Middle frontal gyrus (tissue), 1 donor: ENCODE measurements at regions not wholly inside any gene's neighbourhood (a gene's known extent, or its start where the extent isn't known, plus 50 kb on each side); places are given as distances from the start of the nearest gene placed in this dataset.
A peak's percentile ranks its signal among the peaks of the same experiment; 100 is the strongest.

Source experiments
- DNase-seq: peaks from one replicate; pipeline ENCODE4 v3.0.0-alpha.2; 2015; ENCODE audit warnings: low spot score; ENCODE audit errors: extremely low spot score

DNA sequence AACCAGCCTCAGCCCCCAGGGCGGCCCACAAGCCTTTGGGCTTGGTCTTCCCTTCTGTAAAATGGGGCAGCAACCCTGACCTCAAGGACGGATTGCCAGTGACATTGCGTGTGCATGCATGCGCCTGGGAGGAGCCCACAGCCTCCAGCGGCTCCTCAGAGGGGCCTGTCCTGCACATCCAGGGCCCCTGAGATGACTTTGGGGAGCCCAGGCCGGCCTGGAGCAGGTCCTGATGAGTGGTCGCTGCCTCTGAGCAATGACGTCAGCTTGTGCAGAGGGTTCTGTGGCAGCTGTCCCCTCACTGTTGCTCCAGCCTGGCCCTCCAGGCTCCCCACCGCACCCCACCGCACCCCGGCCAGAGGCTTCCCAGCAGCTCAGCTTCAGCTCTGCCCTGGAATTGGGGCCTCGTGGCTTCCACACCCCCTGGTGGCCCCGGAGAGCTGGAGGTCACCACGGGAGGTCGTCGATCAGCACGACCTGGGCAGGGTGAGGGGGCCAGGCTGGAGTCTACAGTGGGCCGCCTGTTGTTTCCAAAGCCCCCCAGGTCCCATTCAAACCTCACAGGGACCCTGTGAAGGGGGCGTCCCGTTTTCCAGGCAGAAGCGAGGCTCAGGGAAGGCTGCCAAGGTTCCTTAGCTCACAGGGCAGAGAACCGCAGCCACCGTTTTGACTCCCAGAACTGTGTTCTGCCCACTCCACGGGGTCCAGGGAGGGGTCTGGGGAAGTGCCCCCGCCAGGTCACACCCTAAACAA, 341.8 kb downstream of the SEC14L1 start:
- no peak for DNase-seq

DNA sequence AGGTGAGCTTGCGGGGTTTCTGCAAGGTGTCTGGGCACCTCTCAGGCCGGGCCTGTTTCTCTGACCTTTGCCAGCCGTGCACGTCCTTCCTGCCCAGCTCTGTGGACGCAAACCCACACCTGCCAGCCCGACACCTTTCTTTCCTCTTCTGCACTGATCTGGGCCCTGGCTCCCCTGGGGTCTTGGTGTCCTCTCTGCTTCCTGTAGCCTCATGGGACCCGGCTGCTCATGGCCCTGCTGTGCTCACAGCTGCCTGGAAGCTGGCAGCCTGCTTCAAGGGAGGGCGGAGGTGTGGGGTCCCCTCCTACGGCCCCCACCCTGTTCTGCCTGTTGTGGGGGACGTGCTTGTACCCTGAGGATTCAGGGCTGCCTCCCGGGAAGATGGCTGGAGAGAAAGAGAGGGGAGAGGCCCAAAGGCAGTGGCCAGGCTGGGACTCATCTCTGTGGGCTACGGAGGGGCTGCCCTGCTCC, 342.4 kb downstream of the SEC14L1 start:
- no peak for DNase-seq

DNA sequence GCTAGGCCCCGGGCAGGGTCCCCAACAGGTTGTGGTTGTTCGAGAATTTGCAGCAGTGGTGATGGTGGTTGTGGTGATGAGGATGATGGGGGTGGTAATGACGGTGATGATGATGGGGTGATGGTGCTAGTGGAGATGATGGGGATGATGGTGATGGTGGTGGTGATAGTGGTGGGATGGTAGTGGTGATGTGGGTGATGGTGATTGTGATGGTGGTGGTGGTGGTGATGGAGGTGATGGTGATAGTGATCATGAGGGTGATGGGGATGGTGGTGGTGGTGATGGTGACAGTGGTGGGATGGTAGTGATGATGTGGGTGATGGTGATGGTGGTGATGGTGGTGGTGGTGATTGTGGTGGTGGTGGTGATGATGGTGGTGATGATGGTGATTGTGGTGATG, 343.3 kb downstream of the SEC14L1 start:
- no peak for DNase-seq

DNA sequence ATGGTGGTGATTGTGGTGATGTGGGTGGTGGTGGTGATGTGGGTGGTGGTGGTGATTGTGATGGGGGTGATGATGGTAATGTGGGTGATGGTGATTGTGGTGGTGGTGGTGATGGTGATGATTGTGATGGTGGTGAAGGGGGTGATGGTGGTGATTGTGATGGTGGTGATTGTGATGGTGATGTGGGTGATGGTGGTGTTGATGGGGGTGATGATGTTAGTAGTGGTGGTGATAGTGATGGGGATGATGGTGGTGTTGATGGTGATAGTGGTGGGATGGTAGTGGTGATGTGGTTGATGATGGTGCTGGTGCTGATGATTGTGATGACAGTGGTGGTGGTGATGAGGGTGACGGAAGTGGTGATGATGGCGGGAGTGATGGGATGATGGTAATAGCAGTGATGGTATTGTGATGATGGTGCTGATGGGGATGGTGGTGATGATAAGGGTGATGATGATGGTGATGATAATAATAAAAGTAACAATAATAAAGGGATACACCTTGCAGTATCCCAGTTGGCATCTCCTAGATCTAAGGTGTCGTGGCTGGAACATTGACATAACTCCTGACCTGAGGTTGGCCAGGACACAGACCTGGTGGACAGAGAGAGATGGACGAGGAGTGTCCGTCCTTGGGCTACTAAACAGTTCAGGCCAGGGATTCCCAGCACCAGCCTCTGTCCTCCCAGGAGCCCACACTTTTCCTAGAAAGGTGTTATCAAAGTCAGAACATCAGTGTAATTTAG, 344.5 kb downstream of the SEC14L1 start:
- no peak for DNase-seq

DNA sequence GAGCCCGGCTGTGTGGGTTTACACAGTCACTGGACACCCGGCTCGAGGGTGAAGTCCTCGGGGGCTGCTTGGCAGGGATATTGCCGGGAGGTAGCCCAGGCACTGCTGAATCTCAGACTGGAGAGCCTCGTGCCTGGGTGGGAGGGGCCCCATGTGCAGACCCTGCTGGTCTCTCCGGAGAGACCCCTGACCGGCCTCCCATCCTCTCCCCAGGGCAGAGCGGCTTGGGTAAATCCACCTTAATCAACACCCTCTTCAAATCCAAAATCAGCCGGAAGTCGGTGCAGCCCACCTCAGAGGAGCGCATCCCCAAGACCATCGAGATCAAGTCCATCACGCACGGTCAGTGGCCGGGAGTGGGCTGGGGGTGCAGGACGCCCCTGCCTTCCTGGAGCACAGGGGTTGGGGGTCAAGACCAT, 346.5 kb downstream of the SEC14L1 start:
- no peak for DNase-seq

DNA sequence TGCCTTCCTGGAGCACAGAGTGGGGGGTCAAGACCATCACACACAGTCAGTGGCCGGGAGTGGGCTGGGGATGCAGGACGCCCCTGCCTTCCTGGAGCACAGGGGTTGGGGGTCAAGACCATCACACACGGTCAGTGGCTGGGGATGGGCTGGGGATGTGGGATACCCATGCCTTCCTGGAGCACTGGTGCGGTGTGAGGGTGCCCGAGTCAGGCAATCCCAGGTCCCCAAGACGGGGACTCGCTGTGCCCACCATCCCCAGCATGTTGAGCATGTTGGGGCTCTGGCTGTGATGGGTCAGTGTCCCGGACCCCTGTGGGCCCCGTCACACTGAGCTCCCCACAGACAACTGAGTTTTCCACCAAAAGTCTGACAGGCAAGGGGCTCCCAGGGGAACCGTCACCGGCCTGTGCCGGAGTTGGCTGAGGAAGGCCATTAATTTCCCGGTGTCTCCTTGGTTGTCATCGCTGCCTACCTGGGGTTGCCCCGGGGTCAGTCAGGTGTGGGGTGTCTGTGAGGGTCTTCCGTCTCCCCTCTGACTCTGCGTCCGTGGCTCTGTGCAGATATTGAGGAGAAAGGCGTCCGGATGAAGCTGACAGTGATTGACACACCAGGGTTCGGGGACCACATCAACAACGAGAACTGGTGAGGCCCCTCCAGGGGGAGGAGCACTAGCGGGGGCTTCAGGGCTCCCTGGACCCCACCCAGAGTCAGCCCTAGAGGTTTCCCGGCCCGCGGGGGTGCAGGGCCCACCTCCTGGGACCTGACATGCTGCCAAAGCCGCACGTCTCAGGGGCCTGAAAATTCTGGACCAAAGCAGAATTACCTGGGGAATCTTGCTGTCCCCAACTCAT, 347.1 kb downstream of the SEC14L1 start:
- no peak for DNase-seq

DNA sequence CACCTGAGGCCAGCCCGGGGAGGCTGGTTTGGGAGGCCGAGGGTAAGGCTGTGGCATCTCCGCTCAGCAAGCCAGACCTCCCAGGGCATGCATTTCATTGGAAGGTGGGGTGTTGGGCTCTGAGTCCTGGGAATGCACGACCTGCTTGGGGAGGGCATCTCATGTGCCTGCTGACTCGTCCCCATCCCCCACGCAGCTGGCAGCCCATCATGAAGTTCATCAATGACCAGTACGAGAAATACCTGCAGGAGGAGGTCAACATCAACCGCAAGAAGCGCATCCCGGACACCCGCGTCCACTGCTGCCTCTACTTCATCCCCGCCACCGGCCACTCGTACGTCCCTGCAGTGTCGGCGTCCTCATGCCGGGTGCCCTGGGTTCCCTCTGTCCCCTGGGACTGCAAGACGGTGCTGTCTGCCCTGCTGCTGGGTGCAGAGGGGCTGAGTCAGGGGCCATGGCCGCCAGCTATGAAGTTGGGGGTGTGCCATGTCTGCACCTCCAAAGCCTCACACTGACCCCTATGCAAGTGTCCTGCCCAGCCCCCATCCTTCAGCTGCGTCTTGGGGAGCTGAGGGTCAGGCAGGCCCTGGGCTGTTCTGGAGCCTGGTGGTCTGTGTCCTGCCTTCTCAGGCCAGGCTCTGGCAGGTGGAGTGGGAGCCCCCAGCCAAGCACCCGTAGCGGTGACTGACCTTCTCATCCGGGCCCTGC, 347.9 kb downstream of the SEC14L1 start:
- no peak for DNase-seq

DNA sequence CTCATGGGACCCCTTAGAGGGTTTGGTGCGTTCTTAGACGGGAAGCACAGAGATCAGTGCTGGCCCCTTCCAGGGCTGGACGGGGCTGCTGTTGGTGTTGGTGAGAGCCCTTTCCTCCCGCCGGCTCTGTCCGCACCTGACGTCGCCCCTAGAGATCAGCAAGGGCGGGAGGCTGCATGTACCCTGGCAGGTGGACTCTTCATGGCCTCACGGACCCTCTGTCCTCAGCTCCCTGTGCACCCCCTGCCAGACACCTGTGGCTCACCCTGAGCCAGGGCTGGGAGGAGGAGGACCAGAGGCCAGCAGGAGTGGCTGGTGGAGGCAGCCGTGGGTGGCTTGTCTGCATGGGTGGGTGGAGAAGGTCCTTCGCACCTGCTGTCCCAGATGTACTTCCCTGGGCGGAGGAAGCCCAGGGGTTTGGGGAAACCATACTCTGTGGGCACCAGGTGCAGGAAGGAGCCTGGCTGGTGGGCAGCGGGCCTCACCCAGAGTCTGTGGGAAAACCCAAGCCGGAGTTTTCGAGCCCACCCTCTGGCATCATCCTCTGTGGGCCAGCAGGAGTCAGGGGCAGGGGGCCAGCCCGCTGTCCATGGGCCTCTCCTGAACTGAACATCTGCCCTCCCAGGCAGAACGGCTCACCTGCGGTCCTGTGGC, 348.6 kb downstream of the SEC14L1 start:
- DNase-seq = no peak

DNA sequence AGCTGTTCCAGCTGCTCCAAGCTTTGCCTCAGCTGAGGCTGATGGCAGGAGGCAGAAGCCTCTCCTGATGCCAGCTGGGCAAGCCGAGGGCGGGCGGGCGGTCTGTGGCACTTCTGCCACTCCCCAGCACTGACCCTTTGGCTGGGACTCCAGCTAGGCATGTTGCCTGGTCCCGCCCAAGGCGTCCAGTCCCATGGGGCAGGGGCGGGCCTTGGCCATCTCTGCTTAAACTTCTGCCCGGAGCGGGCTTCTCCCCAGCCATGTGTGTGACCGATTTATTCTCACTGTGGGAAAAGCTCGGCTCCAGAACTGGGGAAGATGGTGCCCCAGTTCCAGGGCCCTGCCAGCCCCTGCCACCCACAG, 349.1 kb downstream of the SEC14L1 start:
- no peak for DNase-seq

DNA sequence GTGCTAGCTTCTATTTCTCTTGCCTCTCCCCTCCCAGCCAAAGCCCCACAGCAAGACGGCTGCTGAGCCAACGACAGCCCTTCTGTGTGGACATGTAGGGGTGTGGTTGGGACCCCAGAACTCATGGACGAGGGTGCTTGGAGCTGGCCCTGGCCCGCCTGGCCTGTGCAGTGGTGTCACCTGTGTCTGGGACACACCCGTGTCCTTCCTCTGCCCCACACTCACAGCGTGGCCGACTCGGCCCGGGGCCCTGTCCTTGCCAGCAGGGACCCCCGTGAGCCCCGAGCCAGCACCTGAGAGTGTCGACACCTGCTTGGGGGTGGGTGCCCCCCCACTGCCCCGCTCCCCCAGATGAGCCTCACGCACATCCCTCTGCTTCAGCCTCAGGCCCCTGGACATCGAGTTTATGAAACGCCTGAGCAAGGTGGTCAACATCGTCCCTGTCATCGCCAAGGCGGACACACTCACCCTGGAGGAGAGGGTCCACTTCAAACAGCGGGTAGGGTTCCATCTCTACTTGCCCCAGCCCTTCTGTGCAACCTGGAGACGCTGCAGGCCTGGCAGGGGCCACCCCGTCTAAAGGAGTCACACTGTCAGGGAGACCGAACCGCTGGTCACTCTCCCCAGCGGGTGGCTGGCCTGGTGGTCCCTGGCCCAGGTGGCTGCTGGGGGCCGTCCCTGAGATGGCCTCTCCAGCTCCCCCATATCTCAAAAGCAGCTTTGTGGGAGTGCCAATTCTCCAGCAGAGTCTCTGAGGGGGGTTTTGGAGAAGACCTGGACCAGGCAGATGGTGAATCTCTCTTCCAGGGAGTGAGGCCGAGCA, 349.8 kb downstream of the SEC14L1 start:
- no peak for DNase-seq

DNA sequence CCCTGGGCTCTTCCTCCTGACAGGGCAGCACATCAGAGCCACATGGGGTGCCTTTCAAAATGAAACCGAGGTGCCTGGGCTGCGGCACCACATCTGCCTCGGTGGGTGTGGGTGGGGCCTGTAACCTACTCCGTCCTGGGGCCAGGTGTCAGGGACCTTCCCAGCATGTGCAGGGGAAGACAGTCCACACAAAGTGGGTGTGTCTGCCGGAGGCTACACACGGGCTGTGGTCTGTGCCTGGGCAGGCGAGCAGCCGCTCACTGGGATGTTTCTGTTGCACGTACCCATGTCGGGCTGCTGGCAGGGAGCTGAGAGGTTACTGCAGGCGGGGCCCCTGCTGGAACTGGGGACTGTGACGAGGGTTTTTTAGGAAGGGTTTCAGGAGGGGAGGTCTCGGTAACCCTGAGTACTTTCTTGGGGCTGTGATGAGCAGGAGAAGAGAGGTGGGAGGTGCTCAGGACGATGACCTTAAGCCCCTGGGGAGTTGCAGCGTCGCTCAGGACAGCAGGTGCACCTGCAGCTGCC, 351.2 kb downstream of the SEC14L1 start:
- no peak for DNase-seq

DNA sequence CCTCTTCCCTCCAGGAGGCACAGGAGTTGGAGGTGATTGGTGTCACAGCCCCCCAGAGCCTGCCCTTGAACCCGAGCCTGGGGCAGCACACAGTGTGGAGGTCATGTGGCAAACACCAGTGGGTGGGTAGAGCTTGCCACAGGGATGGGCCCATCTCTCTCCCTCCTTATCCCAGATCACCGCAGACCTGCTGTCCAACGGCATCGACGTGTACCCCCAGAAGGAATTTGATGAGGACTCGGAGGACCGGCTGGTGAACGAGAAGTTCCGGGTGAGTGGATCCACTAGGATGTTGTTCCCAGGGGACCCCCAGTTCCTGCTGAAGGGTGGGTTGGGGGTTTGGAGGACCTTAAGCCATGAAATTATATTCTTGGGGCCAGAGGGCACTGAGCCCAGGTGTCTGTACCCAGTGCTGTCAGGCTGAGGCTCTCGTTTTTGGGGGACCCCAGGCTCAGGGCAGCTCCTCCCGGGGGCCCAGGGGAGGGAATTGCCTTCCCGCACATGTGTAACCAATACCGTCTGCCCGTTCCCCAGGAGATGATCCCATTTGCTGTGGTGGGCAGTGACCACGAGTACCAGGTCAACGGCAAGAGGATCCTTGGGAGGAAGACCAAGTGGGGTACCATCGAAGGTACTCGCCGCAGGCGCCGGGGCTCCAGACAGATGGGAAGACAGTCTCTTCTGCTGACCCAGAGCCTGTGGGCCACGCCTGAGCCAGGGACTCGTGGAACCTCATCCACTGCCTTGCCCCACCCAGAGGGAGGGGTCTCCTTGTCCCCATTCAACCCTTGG, 351.9 kb downstream of the SEC14L1 start:
- no peak for DNase-seq

DNA sequence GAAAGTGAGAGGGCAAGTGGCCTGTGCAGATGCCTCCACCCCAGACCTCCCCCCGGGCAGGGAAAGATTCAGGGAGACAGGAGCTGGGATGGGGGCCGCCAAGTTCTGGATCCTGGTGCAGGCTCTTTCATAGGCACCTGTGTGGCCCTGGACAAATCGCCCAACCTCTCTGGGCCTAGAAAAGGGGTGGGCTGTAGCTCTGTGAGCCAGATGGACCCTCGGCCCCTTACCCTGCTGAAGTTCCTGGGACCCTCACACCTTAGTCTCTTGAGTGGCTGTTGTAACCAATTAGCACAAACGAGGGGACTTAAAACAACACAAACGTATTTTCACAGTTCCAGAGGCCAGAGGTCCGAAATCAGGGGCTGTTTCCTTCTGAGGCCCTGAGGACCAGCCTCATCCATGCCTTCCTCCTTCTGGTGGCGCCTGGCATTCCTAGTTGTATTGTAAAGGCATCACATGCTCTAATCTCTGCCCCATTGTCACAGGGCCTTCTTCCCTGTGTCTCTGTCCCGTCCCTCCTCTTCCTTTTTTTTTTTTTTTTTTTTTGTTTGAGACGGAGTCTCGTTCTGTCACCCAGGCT, 352.6 kb downstream of the SEC14L1 start:
- DNase-seq = no peak

DNA sequence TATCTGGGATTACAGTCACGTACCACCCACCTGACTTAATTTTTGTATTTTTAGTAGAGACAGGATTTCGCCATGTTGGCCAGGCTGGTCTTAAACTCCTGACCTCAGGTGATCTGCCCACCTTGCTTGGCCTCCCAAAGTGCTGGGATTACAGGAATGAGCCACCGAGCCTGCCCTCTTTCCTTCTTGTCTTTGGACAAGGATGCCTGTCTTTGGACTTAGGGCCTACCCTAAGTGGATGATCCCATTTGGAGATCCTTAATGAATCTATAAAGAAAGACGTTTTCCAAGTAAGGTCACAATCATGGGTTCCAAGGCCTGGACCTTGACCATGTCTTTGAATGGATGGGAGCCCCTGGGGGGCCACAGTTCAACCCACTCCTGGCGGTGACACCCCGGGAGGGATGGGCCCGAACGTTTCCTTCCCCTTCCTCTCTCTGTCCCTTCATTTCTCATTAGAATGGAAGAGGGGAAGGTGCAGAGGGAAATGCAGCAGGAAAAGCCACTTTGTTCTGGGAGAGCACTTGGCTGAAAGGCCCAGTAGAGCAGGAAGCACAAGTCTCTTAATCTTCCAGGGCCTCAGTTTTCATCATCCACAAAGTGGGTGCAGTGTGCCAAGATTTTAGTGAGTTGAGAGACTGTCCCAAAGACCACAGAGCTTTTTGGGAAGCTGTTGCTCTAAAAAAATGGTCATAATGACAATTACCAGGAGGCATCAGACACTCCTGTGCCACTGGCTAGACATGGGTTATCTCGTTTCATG, 353.3 kb downstream of the SEC14L1 start:
- no peak for DNase-seq

DNA sequence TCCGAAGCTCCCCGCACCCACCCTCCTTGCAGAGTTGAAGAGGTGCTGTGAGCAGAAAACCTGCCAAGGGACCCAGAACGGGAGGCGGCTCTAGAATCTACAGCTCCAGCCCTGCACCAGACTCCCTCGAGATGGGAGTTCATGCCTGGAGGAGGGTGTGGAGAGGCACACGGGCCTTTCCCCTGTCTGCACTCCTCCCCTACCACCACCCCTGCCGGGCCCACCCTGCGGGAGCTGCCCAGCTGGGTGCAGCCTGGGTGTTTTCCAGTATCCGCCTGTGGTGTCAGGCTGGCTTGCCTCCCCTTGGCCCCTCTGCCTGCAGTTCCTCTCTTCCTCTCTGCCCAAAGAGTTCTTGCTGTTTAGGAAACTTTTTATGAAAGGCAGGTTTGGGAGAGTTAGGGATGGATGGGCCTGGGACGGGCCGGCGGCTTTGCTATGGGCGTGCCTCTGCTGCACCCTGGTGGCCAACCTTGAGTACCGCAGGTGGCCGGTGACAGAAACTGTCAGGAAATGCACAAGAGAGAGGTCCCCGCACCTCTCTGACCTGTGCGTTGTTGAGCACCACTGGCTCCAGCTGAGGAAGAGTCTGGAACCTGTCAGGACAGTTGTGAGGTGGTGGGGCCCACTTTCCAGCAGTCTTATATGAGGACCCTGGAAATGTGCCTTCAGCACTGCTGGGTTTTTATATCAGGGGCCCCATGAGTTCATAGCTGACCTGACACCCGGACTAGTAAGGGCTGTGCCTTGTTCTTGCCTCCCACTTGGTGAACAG, 354.1 kb downstream of the SEC14L1 start:
- peak; percentile 31 for DNase-seq

DNA sequence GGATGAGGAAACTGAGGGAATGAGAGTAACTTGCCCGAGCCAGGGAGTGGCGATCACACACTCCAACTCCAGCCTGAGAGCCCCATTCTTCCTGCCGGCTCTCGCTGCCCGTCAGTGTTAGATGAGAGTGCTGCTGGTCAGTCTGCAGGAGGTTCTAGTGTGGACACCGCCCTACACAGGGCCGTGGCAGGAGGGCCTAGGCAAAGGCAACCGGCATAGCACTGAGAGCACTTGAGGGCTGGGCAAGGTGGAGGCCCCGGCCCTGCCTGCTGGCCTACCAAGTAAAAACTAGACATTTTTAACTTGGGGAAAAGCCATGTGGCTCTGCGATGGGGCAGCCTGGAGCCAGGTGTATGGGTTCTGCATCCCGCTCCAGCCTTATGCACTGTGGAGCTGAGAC, 354.8 kb downstream of the SEC14L1 start:
- DNase-seq = no peak

DNA sequence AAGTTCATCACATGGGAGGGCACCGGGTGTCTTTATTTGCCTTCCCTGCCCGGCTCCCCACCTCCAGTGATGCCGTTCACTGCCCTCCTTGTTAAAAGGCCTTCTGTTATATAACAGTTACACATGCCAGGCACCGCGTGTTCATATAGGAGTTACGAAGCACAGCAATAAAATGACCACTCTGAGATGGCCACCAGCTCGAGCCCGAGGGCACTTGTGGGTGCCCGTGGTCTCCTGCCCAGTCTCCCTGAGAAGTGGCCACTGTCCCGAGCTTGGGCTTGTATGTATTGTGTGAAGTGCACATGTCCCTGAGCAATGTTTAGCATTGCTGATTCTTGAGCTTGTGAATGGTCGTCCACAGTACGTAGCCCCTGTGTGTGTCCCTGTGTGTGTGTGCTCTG, 355.6 kb downstream of the SEC14L1 start:
- no peak for DNase-seq
